ENCODE measurements at regions not wholly inside any gene's neighbourhood (a gene's known extent, or its start where the extent isn't known, plus 50 kb on each side); places are given as distances from the start of the nearest gene placed in this dataset.

GRCh38 chr3:178318340-178318739, 217.9 kb upstream of the KCNMB2 start:
- CTCF ChIA-PET: no interaction called here
- FAIRE-seq: no peak

More at GRCh38 chr3:178318340-178318739, 217.9 kb upstream of the KCNMB2 start:
- H3K9me3 ChIP-seq (replicated peaks; ENCODE audit: control insufficient read depth, insufficient read depth, low read length): no peaks in the 10 kb centered on the region
- DNase-seq (ENCODE audit: low read depth, low spot score): no peak
- intact Hi-C loops (cut with micrococcal nuclease) (no loop called here), dilution Hi-C loops (cut with MboI; ENCODE audit: extremely low pct_ligation_motif_present, low sequenced_read_pairs) (no loop called here)
- BruUV-seq (replicated peaks): no TSS peak
- POLR2A ChIA-PET: no interaction called here
- H3K4me3 ChIP-seq (replicated peaks in 1 of 3; ENCODE audit: insufficient read depth in 1 of 3, low read depth in 1 of 3, low read length in 3 of 3): no peak overlapping the region
- H4K20me1 ChIP-seq (replicated peaks; ENCODE audit: control insufficient read depth, extremely low read depth, insufficient read depth, low read length): no peaks in the 10 kb centered on the region
- no peak overlapping the region for H3K4me2 ChIP-seq (ENCODE audit: insufficient read depth, low read length)
- H3K27me3 ChIP-seq (ENCODE audit: control insufficient read depth in 2 of 2, insufficient read depth in 2 of 2, low read length in 2 of 2): no peaks in the 10 kb centered on the region
- no peak overlapping the region for H3K9ac ChIP-seq (replicated peaks; ENCODE audit: extremely low read depth, insufficient read depth, low read length)
- peaks cover 12% of the 10 kb centered on the region for H3K4me1 ChIP-seq (ENCODE audit: control insufficient read depth, extremely low read depth, insufficient read depth, low read length)
- no peak for TF ChIP-seq EZH2 (IDR thresholded peaks at IDR 0.05; ENCODE audit: borderline replicate concordance, low read depth, low read length, severe bottlenecking)
- TF ChIP-seq JUN (IDR thresholded peaks at IDR 0.05; ENCODE audit: borderline replicate concordance, insufficient read depth, insufficient read length, low read depth): no peak
- TF ChIP-seq, protein P1, sequence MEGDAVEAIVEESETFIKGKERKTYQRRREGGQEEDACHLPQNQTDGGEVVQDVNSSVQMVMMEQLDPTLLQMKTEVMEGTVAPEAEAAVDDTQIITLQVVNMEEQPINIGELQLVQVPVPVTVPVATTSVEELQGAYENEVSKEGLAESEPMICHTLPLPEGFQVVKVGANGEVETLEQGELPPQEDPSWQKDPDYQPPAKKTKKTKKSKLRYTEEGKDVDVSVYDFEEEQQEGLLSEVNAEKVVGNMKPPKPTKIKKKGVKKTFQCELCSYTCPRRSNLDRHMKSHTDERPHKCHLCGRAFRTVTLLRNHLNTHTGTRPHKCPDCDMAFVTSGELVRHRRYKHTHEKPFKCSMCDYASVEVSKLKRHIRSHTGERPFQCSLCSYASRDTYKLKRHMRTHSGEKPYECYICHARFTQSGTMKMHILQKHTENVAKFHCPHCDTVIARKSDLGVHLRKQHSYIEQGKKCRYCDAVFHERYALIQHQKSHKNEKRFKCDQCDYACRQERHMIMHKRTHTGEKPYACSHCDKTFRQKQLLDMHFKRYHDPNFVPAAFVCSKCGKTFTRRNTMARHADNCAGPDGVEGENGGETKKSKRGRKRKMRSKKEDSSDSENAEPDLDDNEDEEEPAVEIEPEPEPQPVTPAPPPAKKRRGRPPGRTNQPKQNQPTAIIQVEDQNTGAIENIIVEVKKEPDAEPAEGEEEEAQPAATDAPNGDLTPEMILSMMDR (IDR thresholded peaks at IDR 0.05; ENCODE audit: extremely low read depth in 1 of 2, insufficient read depth in 1 of 2, low read depth in 1 of 2, low read length in 2 of 2): no peak
- TF ChIP-seq, protein P2, sequence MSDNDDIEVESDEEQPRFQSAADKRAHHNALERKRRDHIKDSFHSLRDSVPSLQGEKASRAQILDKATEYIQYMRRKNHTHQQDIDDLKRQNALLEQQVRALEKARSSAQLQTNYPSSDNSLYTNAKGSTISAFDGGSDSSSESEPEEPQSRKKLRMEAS (IDR thresholded peaks at IDR 0.05; ENCODE audit: insufficient read depth, insufficient read length): no peak
- no peak for TF ChIP-seq POLR2A (IDR thresholded peaks at IDR 0.05; ENCODE audit: low read depth, low read length)
- H3K36me3 ChIP-seq (ENCODE audit: control insufficient read depth in 2 of 2, extremely low read depth in 1 of 2, insufficient read depth in 2 of 2, low read length in 2 of 2): no peaks in the 10 kb centered on the region
- no peak overlapping the region for H3K27ac ChIP-seq (ENCODE audit: insufficient read depth, low read depth, low read length)
- H3K9me1 ChIP-seq (replicated peaks; ENCODE audit: control insufficient read depth, extremely low read depth, insufficient read depth, low read length): no peaks in the 10 kb centered on the region
- H2AFZ ChIP-seq (ENCODE audit: low read depth, low read length): no peak overlapping the region
- no peaks in the 10 kb centered on the region for H3K79me2 ChIP-seq (ENCODE audit: control insufficient read depth, insufficient read depth, low read length)
